Uterus (tissue), 2 donors: ENCODE measurements at regions not wholly inside any gene's neighbourhood (a gene's known extent, or its start where the extent isn't known, plus 50 kb on each side); places are given as distances from the start of the nearest gene placed in this dataset.

Experiments used
- POLR2A ChIP-seq, 2 donors: fragments of 450-650 bp; IDR thresholded peaks; one replicate each; pipeline ENCODE4 v1.6.1; 2016; ENCODE audit warnings: antibody characterized with exemption in 2 of 2, mild to moderate bottlenecking in 1 of 2, moderate library complexity in 1 of 2
- TF ChIP-seq, protein P1 (sequence below), 4 experiments: fragments of 200-600 bp in 2 of 4; fragments of 450-650 bp in 2 of 4; sonication (generic) in 2 of 4; IDR thresholded peaks; one replicate each; pipeline ENCODE4 v1.5.1; 2016 to 2019; ENCODE audit warnings: antibody characterized with exemption in 4 of 4, mild to moderate bottlenecking in 2 of 4, moderate library complexity in 1 of 4

- TF ChIP-seq, protein P1, sequence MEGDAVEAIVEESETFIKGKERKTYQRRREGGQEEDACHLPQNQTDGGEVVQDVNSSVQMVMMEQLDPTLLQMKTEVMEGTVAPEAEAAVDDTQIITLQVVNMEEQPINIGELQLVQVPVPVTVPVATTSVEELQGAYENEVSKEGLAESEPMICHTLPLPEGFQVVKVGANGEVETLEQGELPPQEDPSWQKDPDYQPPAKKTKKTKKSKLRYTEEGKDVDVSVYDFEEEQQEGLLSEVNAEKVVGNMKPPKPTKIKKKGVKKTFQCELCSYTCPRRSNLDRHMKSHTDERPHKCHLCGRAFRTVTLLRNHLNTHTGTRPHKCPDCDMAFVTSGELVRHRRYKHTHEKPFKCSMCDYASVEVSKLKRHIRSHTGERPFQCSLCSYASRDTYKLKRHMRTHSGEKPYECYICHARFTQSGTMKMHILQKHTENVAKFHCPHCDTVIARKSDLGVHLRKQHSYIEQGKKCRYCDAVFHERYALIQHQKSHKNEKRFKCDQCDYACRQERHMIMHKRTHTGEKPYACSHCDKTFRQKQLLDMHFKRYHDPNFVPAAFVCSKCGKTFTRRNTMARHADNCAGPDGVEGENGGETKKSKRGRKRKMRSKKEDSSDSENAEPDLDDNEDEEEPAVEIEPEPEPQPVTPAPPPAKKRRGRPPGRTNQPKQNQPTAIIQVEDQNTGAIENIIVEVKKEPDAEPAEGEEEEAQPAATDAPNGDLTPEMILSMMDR (IDR thresholded peaks at IDR 0.05) = no peak
- no peak for TF ChIP-seq POLR2A (IDR thresholded peaks at IDR 0.05)
Measured at GRCh38 chr14:45716572-45716971, 463.6 kb upstream of the MIS18BP1 start.
